Amniotic epithelial cell (primary cell): ENCODE measurements at regions not wholly inside any gene's neighbourhood (a gene's known extent, or its start where the extent isn't known, plus 50 kb on each side); places are given as distances from the start of the nearest gene placed in this dataset.
A peak's percentile ranks its signal among the peaks of the same experiment; 100 is the strongest.

Experiments used
- DNase-seq: peaks from one replicate; pipeline ENCODE4 v3.0.0-alpha.2; 2010; ENCODE audit warnings: low read depth

- DNase-seq = peak; percentile 39
Observed at GRCh38 chr11:33557201-33557600, 143.4 kb downstream of the C11orf91 start.

GRCh38 chr11:33554219-33554618 lies 146.4 kb downstream of the C11orf91 start:
- DNase-seq = no peak

GRCh38 chr11:33553486-33553885 lies 147.1 kb downstream of the C11orf91 start:
- no peak for DNase-seq

GRCh38 chr11:33552756-33553155 lies 147.9 kb downstream of the C11orf91 start:
- DNase-seq = no peak

GRCh38 chr11:33551051-33551450 lies 149.6 kb downstream of the C11orf91 start:
- DNase-seq = no peak

GRCh38 chr11:33549483-33549882 lies 151.1 kb downstream of the C11orf91 start:
- DNase-seq = no peak

GRCh38 chr11:33545931-33546330 lies 154.7 kb downstream of the C11orf91 start:
- no peak for DNase-seq

- DNase-seq = no peak
Observed at GRCh38 chr11:33544593-33545373, 155.8 kb downstream of the C11orf91 start.

- peak; percentile 33 for DNase-seq
Observed at GRCh38 chr11:33543823-33544222, 156.8 kb downstream of the C11orf91 start.

GRCh38 chr11:33542921-33543320 lies 157.7 kb downstream of the C11orf91 start:
- DNase-seq = peak; percentile 48

- DNase-seq = no peak
Observed at GRCh38 chr11:33540946-33541915, 159.4 kb downstream of the C11orf91 start.

GRCh38 chr11:33540427-33540826 lies 160.2 kb downstream of the C11orf91 start:
- DNase-seq = no peak

- no peak for DNase-seq
Observed at GRCh38 chr11:33539751-33540150, 160.9 kb downstream of the C11orf91 start.

- no peak for DNase-seq
Observed at GRCh38 chr11:33538726-33539125, 161.9 kb downstream of the C11orf91 start.

GRCh38 chr11:33536178-33536577 lies 164.4 kb downstream of the C11orf91 start:
- no peak for DNase-seq

GRCh38 chr11:33534575-33534974 lies 166.1 kb downstream of the C11orf91 start:
- peak; percentile 50 for DNase-seq

- peak; percentile 94 for DNase-seq
Observed at GRCh38 chr11:33533386-33534052, 167.1 kb downstream of the C11orf91 start.

GRCh38 chr11:33532720-33533385 lies 167.8 kb downstream of the C11orf91 start:
- DNase-seq = peak; percentile 24

- no peak for DNase-seq
Observed at GRCh38 chr11:33532257-33532656, 168.4 kb downstream of the C11orf91 start.

- peak; percentile 86 for DNase-seq
Observed at GRCh38 chr11:33531743-33532181, 168.9 kb downstream of the C11orf91 start.

GRCh38 chr11:33530815-33531214 lies 169.8 kb downstream of the C11orf91 start:
- peak; percentile 70 for DNase-seq

GRCh38 chr11:33529461-33529860 lies 171.2 kb downstream of the C11orf91 start:
- no peak for DNase-seq
